Mammary epithelial cell (primary cell): ENCODE measurements at regions not wholly inside any gene's neighbourhood (a gene's known extent, or its start where the extent isn't known, plus 50 kb on each side); places are given as distances from the start of the nearest gene placed in this dataset.

Experiments
- CTCF ChIP-seq, 2 donors: IDR thresholded peaks in 1 of 2; conservative IDR thresholded peaks in 1 of 2; 2 replicates each; pipeline ENCODE4 v1.5.1; 2011 to 2012; ENCODE audit warnings: inconsistent platforms in 2 of 2, low read length in 2 of 2, mild to moderate bottlenecking in 2 of 2, control low read depth in 1 of 2, low read depth in 1 of 2; ENCODE audit not compliant: insufficient read depth in 1 of 2; ENCODE audit errors: extremely low read depth in 1 of 2
- EZH2 ChIP-seq: IDR thresholded peaks from 2 replicates; pipeline ENCODE4 v1.6.1; 2012; ENCODE audit warnings: low read length, inconsistent platforms, borderline replicate concordance

- TF ChIP-seq CTCF (conservative IDR thresholded peaks at IDR 0.05 in 1 of 2, IDR thresholded peaks at IDR 0.05 in 1 of 2; ENCODE audit: extremely low read depth in 1 of 2, insufficient read depth in 1 of 2, low read depth in 1 of 2, low read length in 2 of 2) (no peak), EZH2 (no peak)
Measured at GRCh38 chr13:111614613-111615012, 294.2 kb downstream of the TEX29 start.
